ENCODE measurements at regions not wholly inside any gene's neighbourhood (a gene's known extent, or its start where the extent isn't known, plus 50 kb on each side); places are given as distances from the start of the nearest gene placed in this dataset.

- intact Hi-C loops (cut with DNase I) = no loop called here
- Histone ChIP-seq H3K4me1 (no peaks in the 10 kb centered on the region), H3K27ac (no peak overlapping the region), H3K27me3 (no peaks in the 10 kb centered on the region), H3K9me3 (no peaks in the 10 kb centered on the region), H3K4me3 (no peak overlapping the region), H3K36me3 (no peaks in the 10 kb centered on the region)
- no peak for DNase-seq
- TF ChIP-seq POLR2A (IDR thresholded peaks at IDR 0.05) = no peak
- TF ChIP-seq, protein P1, sequence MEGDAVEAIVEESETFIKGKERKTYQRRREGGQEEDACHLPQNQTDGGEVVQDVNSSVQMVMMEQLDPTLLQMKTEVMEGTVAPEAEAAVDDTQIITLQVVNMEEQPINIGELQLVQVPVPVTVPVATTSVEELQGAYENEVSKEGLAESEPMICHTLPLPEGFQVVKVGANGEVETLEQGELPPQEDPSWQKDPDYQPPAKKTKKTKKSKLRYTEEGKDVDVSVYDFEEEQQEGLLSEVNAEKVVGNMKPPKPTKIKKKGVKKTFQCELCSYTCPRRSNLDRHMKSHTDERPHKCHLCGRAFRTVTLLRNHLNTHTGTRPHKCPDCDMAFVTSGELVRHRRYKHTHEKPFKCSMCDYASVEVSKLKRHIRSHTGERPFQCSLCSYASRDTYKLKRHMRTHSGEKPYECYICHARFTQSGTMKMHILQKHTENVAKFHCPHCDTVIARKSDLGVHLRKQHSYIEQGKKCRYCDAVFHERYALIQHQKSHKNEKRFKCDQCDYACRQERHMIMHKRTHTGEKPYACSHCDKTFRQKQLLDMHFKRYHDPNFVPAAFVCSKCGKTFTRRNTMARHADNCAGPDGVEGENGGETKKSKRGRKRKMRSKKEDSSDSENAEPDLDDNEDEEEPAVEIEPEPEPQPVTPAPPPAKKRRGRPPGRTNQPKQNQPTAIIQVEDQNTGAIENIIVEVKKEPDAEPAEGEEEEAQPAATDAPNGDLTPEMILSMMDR (IDR thresholded peaks at IDR 0.05) = no peak
- 77 to 89% (median 81%) methylated on average over 3 of the region's 3 CpGs for WGBS, 4 donors
- ATAC-seq = no peak
Observed at GRCh38 chr18:29512761-29513160, 1335.8 kb upstream of the CDH2 start.

DNA sequence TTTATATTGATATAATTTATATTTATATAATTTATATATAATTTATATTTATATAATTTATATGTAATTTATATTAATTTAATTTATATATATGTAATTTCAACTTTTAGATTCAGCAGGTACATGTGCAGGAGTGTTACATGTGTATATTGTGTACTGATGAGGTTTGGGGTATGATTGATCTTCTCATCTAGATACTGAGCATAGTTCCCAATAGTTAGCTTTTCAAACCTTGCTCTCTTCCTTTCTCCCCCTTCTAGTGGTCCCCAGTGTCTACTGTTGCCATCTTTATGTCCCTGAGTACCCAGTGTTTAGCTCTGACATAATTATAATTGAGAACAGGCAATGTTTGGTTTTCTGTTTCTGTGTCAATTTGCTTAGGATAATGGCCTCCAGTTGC is 1335.3 kb upstream of the CDH2 start:
- intact Hi-C loops (cut with DNase I) = no loop called here

GRCh38 chr18:29501952-29502351 is 1325.0 kb upstream of the CDH2 start:
- intact Hi-C loops (cut with DNase I) = no loop called here
- Histone ChIP-seq H3K9me3 (no peaks in the 10 kb centered on the region), H3K4me3 (no peak overlapping the region), H3K36me3 (no peaks in the 10 kb centered on the region), H3K4me1 (no peaks in the 10 kb centered on the region), H3K27me3 (no peaks in the 10 kb centered on the region), H3K27ac (no peak overlapping the region)
- no peak for TF ChIP-seq POLR2A (IDR thresholded peaks at IDR 0.05)
- TF ChIP-seq, protein P1 (IDR thresholded peaks at IDR 0.05) = no peak
- ATAC-seq (no peak), DNase-seq (no peak)
- WGBS, 4 donors = 75 to 84% (median 79%) methylated on average over 3 of the region's 3 CpGs

More for the DNA sequence above, 1335.3 kb upstream of the CDH2 start:
- Histone ChIP-seq H3K27ac (no peak overlapping the region), H3K27me3 (no peaks in the 10 kb centered on the region), H3K4me3 (no peak overlapping the region), H3K36me3 (no peaks in the 10 kb centered on the region), H3K9me3 (no peaks in the 10 kb centered on the region), H3K4me1 (no peaks in the 10 kb centered on the region)
- ATAC-seq (no peak), DNase-seq (no peak)
- TF ChIP-seq, protein P1 (IDR thresholded peaks at IDR 0.05) = no peak
- TF ChIP-seq POLR2A (IDR thresholded peaks at IDR 0.05) = no peak

- intact Hi-C loops (cut with DNase I) = no loop called here
- no peak overlapping the region for H3K4me3 ChIP-seq
- TF ChIP-seq POLR2A (IDR thresholded peaks at IDR 0.05) = no peak
- TF ChIP-seq, protein P1 (IDR thresholded peaks at IDR 0.05) = no peak
- no peaks in the 10 kb centered on the region for H3K9me3 ChIP-seq
- DNase-seq = no peak
- H3K36me3 ChIP-seq = no peaks in the 10 kb centered on the region
- WGBS, 4 donors = 69 to 81% (median 74%) methylated on average over 2 of the region's 2 CpGs
- no peak for ATAC-seq
- no peaks in the 10 kb centered on the region for H3K4me1 ChIP-seq
- no peak overlapping the region for H3K27ac ChIP-seq
- no peaks in the 10 kb centered on the region for H3K27me3 ChIP-seq
Observed at GRCh38 chr18:29496152-29496680, 1319.3 kb upstream of the CDH2 start.

Data from heart left ventricle (tissue), 16 donors.